ENCODE measurements at regions not wholly inside any gene's neighbourhood (a gene's known extent, or its start where the extent isn't known, plus 50 kb on each side); places are given as distances from the start of the nearest gene placed in this dataset.

- Histone ChIP-seq H3K36me3 (no peaks in the 10 kb centered on the region), H3K27me3 (no peaks in the 10 kb centered on the region), H3K9me3 (no peaks in the 10 kb centered on the region), H3K27ac (no peak overlapping the region), H3K4me3 (no peak overlapping the region), H3K4me1 (no peaks in the 10 kb centered on the region)
- TF ChIP-seq CTCF (IDR thresholded peaks at IDR 0.05), result no peak
- intact Hi-C loops (cut with DNase I; ENCODE audit: low total_unique reads), result no loop called here
- no peak for DNase-seq
These were observed 132.7 kb upstream of the EYA4 start for GRCh38 chr6:133108419-133108818.

GRCh38 chr6:133114973-133115372, 126.2 kb upstream of the EYA4 start:
- TF ChIP-seq CTCF (IDR thresholded peaks at IDR 0.05), result no peak
- Histone ChIP-seq H3K36me3 (no peaks in the 10 kb centered on the region), H3K27ac (no peak overlapping the region), H3K9me3 (peaks cover 0 to 15% (median 0%) of the 10 kb centered on the region in 3 donors), H3K4me1 (no peaks in the 10 kb centered on the region), H3K4me3 (no peak overlapping the region), H3K27me3 (no peaks in the 10 kb centered on the region)
- intact Hi-C loops (cut with DNase I; ENCODE audit: low total_unique reads), result no loop called here
- DNase-seq, result no peak

GRCh38 chr6:133115946-133116345, 125.2 kb upstream of the EYA4 start:
- peaks cover 0 to 15% (median 0%) of the 10 kb centered on the region in 3 donors for H3K9me3 ChIP-seq

GRCh38 chr6:133128191-133128590, 113.0 kb upstream of the EYA4 start:
- Histone ChIP-seq H3K4me3 (no peak overlapping the region), H3K27ac (no peak overlapping the region), H3K9me3 (peaks cover 0 to 4% (median 2%) of the 10 kb centered on the region in 3 donors), H3K27me3 (no peaks in the 10 kb centered on the region), H3K4me1 (no peaks in the 10 kb centered on the region), H3K36me3 (no peaks in the 10 kb centered on the region)
- no peak for TF ChIP-seq CTCF (IDR thresholded peaks at IDR 0.05)
- no peak for DNase-seq
- intact Hi-C loops (cut with DNase I; ENCODE audit: low total_unique reads), result no loop called here

More at GRCh38 chr6:133115946-133116345, 125.2 kb upstream of the EYA4 start:
- no peak for TF ChIP-seq CTCF (IDR thresholded peaks at IDR 0.05)
- no peak overlapping the region for H3K27ac ChIP-seq
- no peaks in the 10 kb centered on the region for H3K27me3 ChIP-seq
- no peak for DNase-seq
- no peaks in the 10 kb centered on the region for H3K4me1 ChIP-seq
- intact Hi-C loops (cut with DNase I; ENCODE audit: low total_unique reads), result loop anchor here (1.0 kb wide), 1 partner anchor 13 kb away; no protein-coding TSS in a partner anchor
- H3K4me3 ChIP-seq, result no peak overlapping the region
- no peaks in the 10 kb centered on the region for H3K36me3 ChIP-seq

GRCh38 chr6:133129556-133129955, 111.6 kb upstream of the EYA4 start:
- no peak for TF ChIP-seq CTCF (IDR thresholded peaks at IDR 0.05)
- intact Hi-C loops (cut with DNase I; ENCODE audit: low total_unique reads), result loop anchor here (1.0 kb wide), 1 partner anchor 13 kb away; no protein-coding TSS in a partner anchor

GRCh38 chr6:133130863-133131262, 110.3 kb upstream of the EYA4 start:
- Histone ChIP-seq H3K4me1 (no peaks in the 10 kb centered on the region), H3K27me3 (no peaks in the 10 kb centered on the region), H3K4me3 (no peak overlapping the region), H3K36me3 (no peaks in the 10 kb centered on the region), H3K9me3 (no peaks in the 10 kb centered on the region), H3K27ac (no peak overlapping the region)
- TF ChIP-seq CTCF (IDR thresholded peaks at IDR 0.05), result no peak
- intact Hi-C loops (cut with DNase I; ENCODE audit: low total_unique reads), result no loop called here
- no peak for DNase-seq

More at GRCh38 chr6:133129556-133129955, 111.6 kb upstream of the EYA4 start:
- Histone ChIP-seq H3K27ac (no peak overlapping the region), H3K4me1 (no peaks in the 10 kb centered on the region), H3K4me3 (no peak overlapping the region), H3K27me3 (no peaks in the 10 kb centered on the region), H3K9me3 (no peaks in the 10 kb centered on the region), H3K36me3 (no peaks in the 10 kb centered on the region)
- no peak for DNase-seq

All from tibial artery (tissue), 4 donors.